H4 (cell line): ENCODE measurements at regions not wholly inside any gene's neighbourhood (a gene's known extent, or its start where the extent isn't known, plus 50 kb on each side); places are given as distances from the start of the nearest gene placed in this dataset.
"Not testable (repeated sequence)": the region's sequence is repeated elsewhere in the genome, so short reads cannot be mapped to it uniquely, and the experiment has no call there.

Experiments used
- DNase-seq: peaks from one replicate; pipeline ENCODE4 v3.0.0-alpha.2; 2015; ENCODE audit warnings: low spot score

DNA sequence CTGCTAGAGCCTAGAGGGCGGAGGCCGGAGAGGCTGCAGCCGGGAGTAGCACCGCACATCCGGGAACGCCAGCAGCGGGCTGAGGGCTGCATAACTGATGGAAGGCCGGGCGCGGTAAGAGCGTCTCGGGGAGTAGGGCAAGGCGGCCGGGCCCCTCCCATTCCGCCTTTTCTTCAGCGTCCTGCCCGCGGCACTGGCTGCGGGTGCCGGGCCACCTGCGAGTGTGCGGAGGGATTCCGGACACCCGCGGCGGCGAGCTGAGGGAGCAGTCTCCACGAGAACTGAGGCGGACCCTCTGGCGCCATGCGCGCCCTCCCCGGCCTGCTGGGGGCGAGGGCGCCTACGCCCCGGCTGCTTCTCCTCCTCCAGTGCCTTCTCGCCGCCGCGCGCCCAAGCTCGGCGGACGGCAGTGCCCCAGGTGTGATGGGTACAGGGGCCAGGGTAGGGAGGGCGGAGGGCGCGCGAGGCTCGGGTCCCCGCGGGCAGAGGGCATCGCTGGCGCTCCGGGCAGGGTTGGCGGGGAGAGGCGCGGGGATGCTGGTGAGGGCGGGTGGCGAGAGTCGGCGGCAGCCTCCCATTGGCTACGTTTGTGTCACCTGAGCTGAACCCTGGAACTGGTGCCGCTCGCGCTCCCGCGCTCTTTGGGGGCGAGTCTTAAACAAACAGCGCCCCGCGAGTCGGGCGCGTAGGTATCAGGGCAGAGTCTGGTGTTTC, 334.4 kb downstream of the SRGAP2C start:
- peak; percentile 67 for DNase-seq

DNA sequence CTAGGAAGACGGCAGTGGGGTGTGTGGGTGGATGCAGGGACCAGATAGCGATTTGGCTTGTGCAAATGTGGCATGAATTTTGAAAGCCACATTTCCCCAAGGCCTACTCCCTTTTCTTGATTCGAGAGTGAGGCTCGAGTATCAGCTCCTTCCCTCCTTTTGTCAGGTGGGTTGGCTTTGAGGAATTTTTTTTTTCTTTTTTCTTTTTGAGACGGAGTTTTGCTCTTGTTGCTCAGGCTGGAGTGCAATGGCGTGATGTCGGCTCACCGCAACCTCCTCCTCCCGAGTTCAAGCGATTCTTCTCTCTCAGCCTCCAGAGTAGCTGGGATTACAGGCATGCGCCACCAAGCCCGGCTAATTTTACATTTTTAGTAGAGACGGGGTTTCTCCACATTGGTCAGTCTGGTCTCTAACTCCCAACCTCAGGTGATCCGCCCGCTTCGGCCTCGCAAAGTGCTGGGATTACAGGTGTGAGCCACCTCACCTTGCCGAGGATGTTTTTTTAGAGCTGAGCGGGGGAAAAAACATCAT, 335.0 kb downstream of the SRGAP2C start:
- not testable (repeated sequence) for DNase-seq

DNA sequence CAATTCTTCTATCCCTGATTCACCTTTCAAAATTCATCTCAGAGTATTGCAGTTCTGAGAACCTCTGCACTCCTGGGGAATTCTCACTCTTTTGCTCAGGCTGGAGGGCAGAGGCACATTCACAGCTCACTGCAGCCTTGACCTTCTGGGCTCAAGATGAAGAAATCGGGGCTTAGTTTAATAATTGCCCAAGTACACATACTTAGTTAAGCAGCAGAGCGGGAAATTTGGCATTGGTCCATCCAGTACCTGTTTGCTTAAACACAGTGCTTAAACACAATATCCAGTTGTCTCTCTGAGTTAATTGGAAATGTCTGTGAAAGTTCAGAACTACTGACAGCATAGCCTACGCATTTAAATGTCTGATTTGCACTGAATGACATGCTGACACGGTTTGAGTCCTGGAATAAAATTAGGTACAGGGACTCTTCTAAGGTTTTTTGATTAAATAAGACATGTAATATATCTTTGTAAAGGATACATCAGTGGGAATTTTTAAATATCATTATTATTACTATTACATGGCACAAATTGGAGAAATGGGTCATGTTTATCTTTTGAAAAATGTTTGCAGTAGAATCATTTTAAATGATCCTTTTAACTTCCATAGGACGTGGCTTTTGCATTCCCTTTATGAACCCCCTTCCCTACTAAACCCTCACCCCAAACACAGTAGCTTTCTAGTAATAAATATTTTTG, 337.4 kb downstream of the SRGAP2C start:
- DNase-seq: no peak

DNA sequence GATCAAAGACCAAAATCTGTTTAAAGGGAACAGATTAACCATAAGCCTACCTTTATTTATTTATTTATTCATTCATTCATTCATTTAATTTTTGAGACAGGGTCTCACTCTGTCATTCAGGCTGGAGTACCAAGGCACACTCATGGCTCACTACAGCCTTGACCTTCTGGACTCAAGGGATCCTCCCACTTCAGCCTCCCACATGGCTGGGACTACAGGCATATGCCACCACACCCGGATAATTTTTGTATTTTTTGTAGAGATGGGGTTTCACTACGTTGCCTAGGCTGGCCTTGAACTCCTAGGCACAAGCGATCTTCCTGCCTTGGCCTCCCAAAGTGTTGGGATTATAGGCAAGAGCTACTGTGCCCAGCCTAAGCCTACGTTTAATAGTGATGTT, 338.3 kb downstream of the SRGAP2C start:
- DNase-seq: not testable (repeated sequence)

DNA sequence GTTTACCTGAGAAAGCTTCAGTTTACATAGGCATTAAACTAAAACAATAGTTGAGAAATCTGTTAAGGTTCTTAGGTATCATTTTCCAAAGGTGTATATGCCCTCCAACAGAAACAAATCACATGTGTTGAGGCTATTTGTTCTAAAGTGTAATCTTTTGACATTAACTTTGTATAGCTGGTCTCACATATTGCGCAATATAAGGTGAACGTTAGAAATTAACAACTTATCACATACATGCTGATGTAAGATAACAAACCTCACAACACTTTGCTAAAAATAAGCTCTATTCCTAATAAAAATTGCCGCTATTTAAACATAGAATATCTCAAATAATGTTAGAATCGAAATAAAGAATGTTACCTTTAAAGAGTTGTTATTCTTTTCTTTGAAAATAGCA, 340.6 kb downstream of the SRGAP2C start:
- no peak for DNase-seq

DNA sequence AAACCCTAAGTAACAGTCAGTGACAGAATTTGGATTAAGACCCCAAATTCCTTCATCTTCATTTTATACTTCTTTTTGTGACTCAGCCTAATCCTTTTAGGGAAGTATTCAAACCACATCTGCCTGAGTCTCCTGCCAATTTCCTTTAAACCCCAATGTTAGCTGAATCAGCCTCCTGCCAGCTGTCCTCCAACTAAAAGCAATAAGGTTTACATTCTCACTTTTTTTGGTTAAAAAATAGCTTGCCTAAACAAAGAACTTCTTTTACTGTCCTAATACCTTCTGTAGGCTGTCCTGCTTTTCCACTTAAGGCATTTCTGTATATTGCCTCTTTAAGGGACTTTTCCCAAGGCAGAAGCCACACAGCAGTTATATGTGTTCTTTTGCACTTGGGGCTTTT, 344.2 kb downstream of the SRGAP2C start:
- not testable (repeated sequence) for DNase-seq

DNA sequence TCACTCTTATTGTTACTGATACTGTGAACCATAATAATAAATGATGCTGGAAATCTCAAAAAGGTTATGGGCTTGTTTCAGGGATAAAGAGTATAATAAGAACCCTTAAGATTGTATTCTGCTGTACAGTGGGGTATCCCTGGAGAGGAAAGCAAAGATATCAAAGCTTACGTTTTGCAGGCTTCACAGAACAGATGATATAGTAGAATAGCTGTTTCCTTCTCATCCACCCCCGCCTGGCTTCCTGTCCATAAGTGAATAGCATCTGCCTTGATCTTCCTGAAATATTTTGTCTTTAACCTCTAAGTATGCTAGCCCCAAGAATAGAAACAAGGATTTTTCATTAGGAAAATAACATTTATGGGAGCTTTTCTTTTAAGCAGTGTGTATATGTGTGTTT, 345.3 kb downstream of the SRGAP2C start:
- not testable (repeated sequence) for DNase-seq

DNA sequence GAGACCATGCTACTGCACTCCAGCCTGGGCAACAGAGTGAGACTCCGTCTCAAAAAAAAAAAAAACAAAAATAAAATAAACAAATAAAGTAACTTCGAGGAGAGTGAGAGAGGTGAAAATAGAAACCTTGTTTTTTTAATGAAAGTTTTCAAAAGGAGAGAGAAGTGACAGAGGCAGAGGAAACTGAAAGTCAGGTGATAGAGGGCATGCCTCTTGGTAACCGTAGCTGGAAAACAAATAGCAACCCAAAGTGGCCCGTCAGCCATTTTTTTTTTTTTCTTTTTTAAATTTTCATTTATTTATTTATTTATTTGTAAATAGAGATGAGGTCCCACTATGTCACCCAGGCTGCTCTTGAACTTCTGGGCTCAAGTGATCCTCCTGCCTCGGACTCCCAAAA, 347.0 kb downstream of the SRGAP2C start:
- DNase-seq: not testable (repeated sequence)

DNA sequence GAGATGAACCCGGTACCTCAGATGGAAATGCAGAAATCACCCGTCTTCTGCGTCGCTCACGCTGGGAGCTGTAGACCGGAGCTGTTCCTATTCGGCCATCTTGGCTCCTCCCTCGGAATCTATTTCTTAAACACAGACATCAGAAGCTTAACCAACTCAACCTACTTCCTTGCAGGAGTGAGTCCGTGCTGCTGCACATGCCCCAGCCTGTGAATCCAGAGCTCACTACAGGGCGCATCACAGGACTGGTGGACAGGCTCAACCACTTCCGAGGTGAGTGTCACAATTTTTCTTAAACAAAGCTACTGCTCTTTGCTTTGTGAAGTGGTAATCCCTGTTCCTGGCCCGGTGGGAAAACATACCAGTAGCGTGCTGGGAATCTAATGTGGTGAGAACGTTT, 353.4 kb downstream of the SRGAP2C start:
- not testable (repeated sequence) for DNase-seq

DNA sequence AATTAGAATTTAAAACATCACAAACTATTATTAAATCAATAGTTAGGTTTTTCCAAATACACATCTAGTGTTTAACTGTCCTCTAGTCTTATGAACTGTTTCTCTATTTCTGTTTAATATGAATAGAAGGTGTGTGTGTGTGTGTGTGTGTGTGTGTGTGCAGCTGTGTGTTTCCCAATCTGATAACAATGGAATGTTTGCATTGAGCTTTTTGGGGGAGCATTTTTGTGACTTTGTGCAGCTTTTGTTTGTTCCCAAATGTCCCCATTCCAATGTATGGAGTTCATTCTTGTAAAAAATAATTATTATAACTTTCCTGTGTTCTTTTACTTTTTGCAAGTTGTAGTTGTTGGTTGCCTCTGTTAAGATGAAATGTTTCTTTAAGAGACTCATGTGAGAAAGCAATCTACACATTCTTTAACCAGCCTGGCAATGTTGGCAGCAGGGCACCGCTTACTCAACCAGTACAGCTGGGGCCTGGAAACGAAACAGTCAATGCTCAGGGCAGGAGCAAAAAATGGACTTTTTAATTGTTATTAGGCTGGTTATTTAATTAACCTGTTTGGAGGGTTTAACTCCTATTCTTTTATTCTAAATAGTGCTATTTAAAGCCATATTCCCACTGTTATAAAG, 354.3 kb downstream of the SRGAP2C start:
- peak; percentile 23 for DNase-seq

DNA sequence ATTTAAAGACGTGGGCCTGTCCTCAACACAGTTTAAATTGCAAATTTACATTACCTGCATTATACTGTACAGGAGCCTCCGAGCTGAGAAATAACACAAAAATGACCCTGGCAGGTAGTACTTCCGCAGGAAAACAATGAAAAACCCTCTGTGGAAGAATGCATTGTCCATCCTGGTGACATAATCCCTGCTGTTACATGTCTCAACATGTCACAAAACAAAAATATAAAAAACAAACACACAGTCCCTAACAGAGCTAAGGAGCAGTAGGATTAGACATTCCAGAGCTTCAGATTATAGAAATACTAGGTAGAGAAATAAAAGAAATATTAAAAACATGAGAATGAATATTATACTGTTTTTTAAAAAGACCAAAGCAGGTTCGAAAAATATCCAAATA, 359.2 kb downstream of the SRGAP2C start:
- not testable (repeated sequence) for DNase-seq

DNA sequence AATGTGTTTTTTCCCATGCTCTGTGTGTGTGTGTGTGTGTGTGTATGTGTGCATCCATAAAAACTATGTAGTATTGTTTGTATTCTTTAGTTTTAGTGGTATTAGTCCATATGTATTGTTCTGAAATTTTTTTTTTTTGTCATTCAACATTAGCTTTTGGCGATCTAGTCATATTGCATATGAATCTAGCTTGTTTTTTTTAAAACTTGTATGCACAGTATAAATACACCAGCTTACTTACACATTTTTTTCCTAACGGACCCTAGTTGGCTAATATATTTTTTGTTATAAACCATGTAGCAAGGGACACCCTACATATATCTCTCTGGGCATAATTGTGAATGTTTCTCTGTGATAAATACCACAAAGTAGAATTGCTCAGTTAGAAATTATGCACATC, 359.7 kb downstream of the SRGAP2C start:
- DNase-seq: no peak

DNA sequence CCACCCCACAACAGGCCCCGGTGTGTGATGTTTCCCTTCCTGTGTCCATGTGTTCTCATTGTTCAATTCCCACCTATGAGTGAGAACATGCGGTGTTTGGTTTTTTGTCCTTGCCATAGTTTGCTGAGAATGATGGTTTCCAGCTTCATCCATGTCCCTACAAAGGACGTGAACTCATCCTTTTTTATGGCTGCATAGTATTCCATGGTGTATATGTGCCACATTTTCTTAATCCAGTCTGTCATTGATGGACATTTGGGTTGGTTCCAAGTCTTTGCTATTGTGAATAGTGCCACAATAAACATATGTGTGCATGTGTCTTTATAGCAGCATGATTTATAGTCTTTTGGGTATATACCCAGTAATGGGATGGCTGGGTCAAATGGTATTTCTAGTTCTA, 361.1 kb downstream of the SRGAP2C start:
- DNase-seq: not testable (repeated sequence)

DNA sequence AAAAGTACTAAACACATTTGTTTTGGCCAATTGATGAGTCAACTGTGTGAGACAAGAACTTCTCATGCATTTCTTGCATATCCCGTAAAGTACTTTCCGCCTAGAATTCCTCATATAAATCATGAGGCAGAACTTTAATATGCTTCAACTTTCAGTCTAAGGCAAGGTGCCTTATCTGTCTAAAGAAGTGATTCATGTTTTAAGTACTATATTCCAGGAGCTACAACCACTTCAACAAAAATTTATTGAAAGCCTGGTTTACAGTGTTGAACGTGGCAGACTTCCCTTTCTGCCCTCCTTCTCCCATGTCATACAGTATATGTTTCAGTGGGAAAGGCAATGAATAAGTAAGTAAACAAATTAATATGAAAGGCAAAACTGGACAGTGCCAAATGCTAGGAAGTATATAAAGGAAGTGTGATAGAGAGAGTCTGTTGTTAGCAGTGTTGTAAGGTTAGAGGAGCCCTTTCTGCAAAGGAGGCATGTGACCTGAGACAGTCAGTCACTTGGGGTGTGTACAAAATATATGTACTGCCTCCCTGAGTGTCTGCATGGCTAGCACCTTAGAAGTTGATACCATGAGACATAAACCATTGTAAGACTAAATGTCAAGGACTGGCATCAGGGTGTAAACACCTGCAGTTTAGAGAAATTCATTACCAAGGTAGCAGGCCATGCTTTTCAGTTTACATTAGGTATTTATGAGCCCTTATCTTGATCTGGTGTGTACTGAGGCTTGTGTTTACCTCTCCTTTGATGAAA, 362.2 kb downstream of the SRGAP2C start:
- DNase-seq: peak; percentile 38

DNA sequence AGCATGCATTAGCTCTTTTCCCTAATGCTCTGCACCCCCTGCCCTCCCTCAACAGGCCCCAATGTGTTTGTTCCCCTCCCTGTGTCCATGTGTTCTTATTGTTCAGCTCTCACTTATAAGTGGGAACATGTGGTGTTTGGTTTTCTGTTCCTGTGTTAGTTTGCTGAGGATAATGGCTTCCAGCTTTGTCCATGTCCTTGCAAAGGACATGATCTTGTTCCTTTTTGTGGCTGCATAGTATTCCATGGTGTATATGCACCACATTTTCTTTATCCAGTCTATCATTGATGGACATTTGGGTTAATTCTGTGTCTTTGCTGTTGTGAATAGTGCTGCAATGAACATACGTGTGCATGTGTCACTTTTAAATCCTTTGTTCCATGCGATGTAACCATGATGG, 363.0 kb downstream of the SRGAP2C start:
- DNase-seq: not testable (repeated sequence)

DNA sequence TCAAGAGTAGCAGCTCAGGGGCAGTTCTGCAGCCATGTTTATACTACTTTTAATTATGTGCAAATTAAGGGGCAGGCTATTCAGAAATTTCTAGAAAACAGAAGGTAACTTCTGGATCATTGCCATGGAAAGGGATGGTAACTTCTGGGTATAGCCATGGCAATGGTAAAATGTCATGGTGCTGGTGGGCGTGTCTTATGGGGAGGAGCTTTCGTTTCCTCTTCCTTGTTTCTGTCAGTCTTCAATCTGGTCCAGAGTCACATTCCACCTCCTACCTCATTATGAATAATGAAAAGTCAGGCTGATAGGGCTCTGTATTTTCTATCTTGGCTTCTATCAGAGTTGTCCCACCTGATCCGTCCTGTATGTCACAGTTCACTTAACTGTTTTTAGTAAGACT, 366.0 kb downstream of the SRGAP2C start:
- not testable (repeated sequence) for DNase-seq

DNA sequence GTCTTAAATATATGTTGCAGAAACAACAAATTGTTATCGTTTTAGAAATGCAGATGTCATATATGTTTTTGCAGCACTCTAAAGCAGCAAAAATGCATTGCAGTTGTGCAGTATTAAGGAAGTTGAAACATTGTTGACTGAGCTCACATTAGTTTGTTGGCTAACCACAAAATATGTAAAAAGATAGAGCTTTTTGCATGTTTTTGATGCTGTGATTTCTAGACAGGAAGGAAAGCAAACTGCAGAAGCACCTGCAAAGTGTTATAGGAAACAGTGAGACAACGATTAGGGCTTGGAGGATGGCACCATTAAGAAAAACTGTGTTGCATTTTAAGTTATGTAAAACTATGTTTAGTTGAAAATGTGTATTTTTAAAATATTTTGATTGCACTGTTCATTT, 366.7 kb downstream of the SRGAP2C start:
- not testable (repeated sequence) for DNase-seq

DNA sequence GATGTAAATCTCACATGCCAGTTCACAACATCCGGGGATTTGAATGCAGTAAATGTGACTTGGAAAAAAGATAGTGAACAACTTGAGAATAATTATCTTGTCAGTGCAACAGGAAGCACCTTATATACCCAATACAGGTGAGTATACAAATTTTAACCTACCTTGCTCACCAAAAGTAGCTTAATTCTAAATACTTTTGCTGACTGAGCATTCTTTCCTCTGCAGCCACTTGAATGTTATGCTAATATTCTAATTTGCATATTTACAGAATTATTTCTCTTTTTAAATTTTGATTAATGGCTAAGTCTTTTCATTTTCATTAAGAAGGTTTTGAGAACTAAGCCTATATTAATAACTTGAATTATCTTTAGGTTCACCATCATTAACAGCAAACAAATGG, 371.8 kb downstream of the SRGAP2C start:
- not testable (repeated sequence) for DNase-seq

DNA sequence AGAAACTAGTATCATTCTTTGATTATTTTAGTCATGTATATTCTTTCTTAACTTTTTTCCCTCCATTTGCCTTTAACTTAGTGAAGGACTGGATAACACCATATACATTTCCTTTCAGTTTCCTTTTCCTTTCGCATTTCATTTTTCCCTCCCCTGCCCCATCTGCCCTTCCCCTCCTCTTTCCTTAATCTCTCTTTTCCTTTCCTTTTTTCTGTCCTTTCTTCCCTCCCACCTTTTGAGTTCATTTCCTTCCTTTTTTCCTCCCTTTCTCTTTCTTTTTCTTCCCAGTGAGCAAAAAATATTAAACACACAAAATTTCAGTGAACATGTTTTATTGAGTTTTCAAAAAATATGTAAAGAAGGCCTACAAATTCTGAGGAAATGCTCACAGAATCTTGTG, 373.3 kb downstream of the SRGAP2C start:
- DNase-seq: not testable (repeated sequence)

DNA sequence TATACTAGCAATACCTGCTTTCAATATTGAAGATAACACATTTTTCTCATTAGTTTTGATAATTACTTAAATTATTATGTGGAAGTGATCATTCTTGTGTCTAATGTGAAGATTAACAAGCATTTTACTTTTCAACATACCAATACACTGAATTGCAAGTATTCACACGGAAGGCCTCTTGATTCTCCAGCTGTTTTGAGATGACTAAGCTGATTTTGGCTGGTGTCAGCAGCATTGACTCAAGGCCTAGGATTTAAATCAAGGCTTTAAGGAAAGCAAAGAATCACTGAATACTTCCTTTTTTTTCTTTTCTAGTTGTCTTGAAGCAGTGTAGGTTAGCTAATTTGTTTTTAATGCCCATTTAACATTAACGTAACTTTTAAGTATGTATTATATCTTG, 373.7 kb downstream of the SRGAP2C start:
- DNase-seq: peak; percentile 83

DNA sequence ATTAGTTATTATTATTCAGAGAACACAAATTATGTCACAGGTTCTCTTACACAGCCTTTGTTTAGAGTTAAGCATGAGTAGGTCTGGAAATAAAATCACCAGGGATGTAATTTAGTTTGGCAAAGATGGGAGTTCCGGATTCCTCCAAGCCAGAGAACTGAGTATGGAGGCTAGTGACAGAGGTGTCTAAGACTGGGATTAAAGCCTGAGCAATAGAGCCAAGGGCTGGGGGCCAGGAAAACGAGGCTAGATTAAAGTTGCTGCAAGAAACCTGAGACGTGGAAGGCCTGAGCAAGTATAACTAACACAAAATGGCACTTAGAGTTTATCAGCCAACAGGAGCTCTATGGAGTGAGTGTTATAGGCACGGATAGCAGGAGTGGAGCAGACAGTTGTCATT, 381.6 kb downstream of the SRGAP2C start:
- DNase-seq: no peak

DNA sequence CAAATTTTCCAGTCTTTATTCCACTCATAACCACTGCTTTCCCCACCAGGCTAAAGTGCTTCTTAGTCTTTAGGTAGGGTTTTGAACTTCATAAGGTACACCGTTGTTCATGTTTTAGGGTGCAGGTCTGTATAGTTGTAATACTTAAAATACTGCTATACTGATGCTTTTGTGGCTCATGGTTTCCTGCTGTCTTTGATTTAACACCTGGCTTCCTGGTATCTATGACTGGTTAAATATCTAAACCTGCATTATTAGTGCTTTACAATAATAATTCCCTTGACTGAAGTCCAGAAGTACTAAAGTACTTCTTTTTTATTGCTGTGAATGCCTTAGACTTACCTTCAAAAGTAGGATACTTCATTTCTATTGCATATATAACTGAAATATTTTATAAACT, 384.7 kb downstream of the SRGAP2C start:
- DNase-seq: no peak
